ENCODE measurements at regions not wholly inside any gene's neighbourhood (a gene's known extent, or its start where the extent isn't known, plus 50 kb on each side); places are given as distances from the start of the nearest gene placed in this dataset.

GRCh38 chr2:226354434-226354833 is 445.2 kb downstream of the IRS1 start:
- no peak for TF ChIP-seq POLR2A (IDR thresholded peaks at IDR 0.05)
- TF ChIP-seq CTCF (IDR thresholded peaks at IDR 0.05): no peak
